ENCODE measurements at regions not wholly inside any gene's neighbourhood (a gene's known extent, or its start where the extent isn't known, plus 50 kb on each side); places are given as distances from the start of the nearest gene placed in this dataset.

GRCh38 chr2:228548230-228548629, 366.7 kb upstream of the SPHKAP start:
- intact Hi-C loops (cut with micrococcal nuclease) = no loop called here
- no peak for DNase-seq
- Histone ChIP-seq H3K27ac (replicated peaks) (no peak overlapping the region), H3K4me3 (no peak overlapping the region), H3K4me1 (peaks cover 13% of the 10 kb centered on the region), H3K27me3 (ENCODE audit: low read depth) (no peaks in the 10 kb centered on the region), H3K9me3 (replicated peaks) (peaks cover 15% of the 10 kb centered on the region), H3K36me3 (no peaks in the 10 kb centered on the region)
- no peak for TF ChIP-seq CTCF (IDR thresholded peaks at IDR 0.05; ENCODE audit: borderline replicate concordance)

- H3K27ac ChIP-seq (replicated peaks) = no peak overlapping the region
- peaks cover 15% of the 10 kb centered on the region for H3K9me3 ChIP-seq (replicated peaks)
- no peak for TF ChIP-seq CTCF (IDR thresholded peaks at IDR 0.05; ENCODE audit: borderline replicate concordance)
- no peak overlapping the region for H3K4me3 ChIP-seq
- peaks cover 13% of the 10 kb centered on the region for H3K4me1 ChIP-seq
- intact Hi-C loops (cut with micrococcal nuclease) = no loop called here
- DNase-seq = no peak
- no peaks in the 10 kb centered on the region for H3K27me3 ChIP-seq (ENCODE audit: low read depth)
- H3K36me3 ChIP-seq = no peaks in the 10 kb centered on the region
These were observed 364.3 kb upstream of the SPHKAP start for GRCh38 chr2:228545748-228546145.

GRCh38 chr2:228545041-228545747, 363.7 kb upstream of the SPHKAP start:
- TF ChIP-seq CTCF (IDR thresholded peaks at IDR 0.05; ENCODE audit: borderline replicate concordance) = no peak
- peaks cover 15% of the 10 kb centered on the region for H3K9me3 ChIP-seq (replicated peaks)
- H3K4me1 ChIP-seq = peaks cover 13% of the 10 kb centered on the region
- no peak for DNase-seq
- no peak overlapping the region for H3K27ac ChIP-seq (replicated peaks)
- no peaks in the 10 kb centered on the region for H3K27me3 ChIP-seq (ENCODE audit: low read depth)
- H3K36me3 ChIP-seq = no peaks in the 10 kb centered on the region
- no peak overlapping the region for H3K4me3 ChIP-seq
- intact Hi-C loops (cut with micrococcal nuclease) = no loop called here

- H3K4me1 ChIP-seq = peaks cover 13% of the 10 kb centered on the region
These were observed 361.6 kb upstream of the SPHKAP start for GRCh38 chr2:228543117-228543516.

GRCh38 chr2:228542277-228542676, 360.8 kb upstream of the SPHKAP start:
- peaks cover 13% of the 10 kb centered on the region for H3K4me1 ChIP-seq

More at GRCh38 chr2:228543117-228543516, 361.6 kb upstream of the SPHKAP start:
- no peak overlapping the region for H3K27ac ChIP-seq (replicated peaks)
- no peaks in the 10 kb centered on the region for H3K27me3 ChIP-seq (ENCODE audit: low read depth)
- TF ChIP-seq CTCF (IDR thresholded peaks at IDR 0.05; ENCODE audit: borderline replicate concordance) = no peak
- no peak for DNase-seq
- intact Hi-C loops (cut with micrococcal nuclease) = no loop called here
- H3K4me3 ChIP-seq = no peak overlapping the region
- H3K9me3 ChIP-seq (replicated peaks) = peaks cover 15% of the 10 kb centered on the region
- no peaks in the 10 kb centered on the region for H3K36me3 ChIP-seq

More at GRCh38 chr2:228542277-228542676, 360.8 kb upstream of the SPHKAP start:
- intact Hi-C loops (cut with micrococcal nuclease) = no loop called here
- Histone ChIP-seq H3K9me3 (replicated peaks) (peaks cover 13% of the 10 kb centered on the region), H3K27ac (replicated peaks) (no peak overlapping the region), H3K36me3 (no peaks in the 10 kb centered on the region), H3K27me3 (ENCODE audit: low read depth) (no peaks in the 10 kb centered on the region), H3K4me3 (no peak overlapping the region)
- TF ChIP-seq CTCF (IDR thresholded peaks at IDR 0.05; ENCODE audit: borderline replicate concordance) = no peak
- DNase-seq = no peak

All from left ventricle myocardium inferior (tissue), 1 donor.